Heart right ventricle (tissue), 16 donors: ENCODE measurements at regions not wholly inside any gene's neighbourhood (a gene's known extent, or its start where the extent isn't known, plus 50 kb on each side); places are given as distances from the start of the nearest gene placed in this dataset.
"Not testable (repeated sequence)": the region's sequence is repeated elsewhere in the genome, so short reads cannot be mapped to it uniquely, and the experiment has no call there.

ENCODE experiments used
- ATAC-seq, 8 donors: fragments of 200-7000 bp; cut with Tn5 transposase; one replicate each; pipeline ENCODE4 v1.9.1; 2020; ENCODE audit warnings: mild to moderate bottlenecking in 8 of 8, moderate library complexity in 8 of 8, moderate number of reproducible peaks in 1 of 8
- DNase-seq, 2 donors: peaks; one replicate each; pipeline ENCODE4 v3.0.0-alpha.2; 2020
- H3K27ac ChIP-seq, 10 donors: fragments of 200-600 bp; sonication (generic) in 2 of 10; one replicate each; pipeline versions ENCODE4 v1.5.0 to v1.8.0; 2020 to 2022; ENCODE audit warnings: mild to moderate bottlenecking in 3 of 10
- H3K27me3 ChIP-seq, 7 donors: fragments of 200-600 bp; one replicate each; pipeline ENCODE4 v1.8.0; 2021 to 2022; ENCODE audit warnings: mild to moderate bottlenecking in 2 of 7
- H3K36me3 ChIP-seq, 9 donors: fragments of 200-600 bp; sonication (generic) in 1 of 9; one replicate each; pipeline versions ENCODE4 v1.5.0 to v1.8.0; 2020 to 2022; ENCODE audit warnings: mild to moderate bottlenecking in 2 of 9
- H3K4me1 ChIP-seq, 9 donors: fragments of 200-600 bp; sonication (generic) in 1 of 9; one replicate each; pipeline versions ENCODE4 v1.5.0 to v1.8.0; 2020 to 2022; ENCODE audit warnings: mild to moderate bottlenecking in 4 of 9
- H3K4me3 ChIP-seq, 10 donors: fragments of 200-600 bp; sonication (generic) in 2 of 10; one replicate each; pipeline versions ENCODE4 v1.5.0 to v1.8.0; 2020 to 2022; ENCODE audit warnings: mild to moderate bottlenecking in 7 of 10, moderate library complexity in 2 of 10
- H3K9me3 ChIP-seq, 11 donors: fragments of 200-600 bp in 10 of 11; sonication (generic) in 2 of 11; one replicate each; pipeline versions ENCODE4 v1.5.0 to v1.8.0; 2013 to 2022; ENCODE audit warnings: mild to moderate bottlenecking in 2 of 11, control low read depth in 1 of 11, moderate library complexity in 1 of 11
- CTCF ChIP-seq, 9 donors: fragments of 200-600 bp; sonication (generic) in 2 of 9; IDR thresholded peaks; one replicate each; pipeline versions ENCODE4 v1.5.0 to v1.8.0; 2021 to 2022; ENCODE audit warnings: antibody characterized with exemption in 9 of 9, mild to moderate bottlenecking in 5 of 9, moderate library complexity in 1 of 9
- WGBS, 2 donors: extraction: QIAGEN DNeasy Blood & Tissue Kit; methylation state at CpG; one replicate each; pipeline ENCODE4 v1.1.7; 2013; ENCODE audit warnings: inconsistent platforms in 1 of 2; 5-methylcytosine and 5-hydroxymethylcytosine counted together
- intact Hi-C, 10 donors: fragments of 100-400 bp; cut with DNase I; formaldehyde crosslinking; loops; one replicate each; pipeline versions ENCODE4 v1.11.1 to v1.14.2; 2022
- donor health status: Arrhythmogenic right ventricular cardiomyopathy.
- donor health status: ischemic (EF 13 %, LVEDD 7.1; RV severe dilation, severe dysfunction).
- donor health status: healthy with polysubstance abuse.
- donor health status: DM: no; HTN: yes; CAD: no.
- donor health status: DM: no; HTN: no; CAD: no.
- donor health status: ischemic (EF 25% LVEDD 6.9; RV normal size, moderate dysfunction).
- donor health status: ischemic (EF 25% LVEDD 5.7; RV mildly dilated, moderate dysfunction).
- donor health status: healthy.
- donor health status: DM: yes; HTN: yes; CAD: no.
- donor health status: Ischemic cardiomyopathy.
- donor health status: ischemic (EF 35%, LVEDD 5.7; RV mildly dilated, moderate dysfunction).
- donor health status: nonischemic (EF 11% LVEDD 7.7; RV severe dilation, severe dysfunction).
- donor health status: DM: yes; HTN: yes; CAD: no.
- donor health status: PGD.
- donor health status: ischemic (EF 29% LVEDD 5.4; RV normal size, mild dysfunction).
- donor health status: nonischemic (EF 23%, LVEDD 6.1; RV moderate dilation, normal function).

- DNase-seq (no peak), ATAC-seq (no peak)
- Histone ChIP-seq H3K36me3 (no peaks in the 10 kb centered on the region), H3K4me3 (no peak overlapping the region), H3K27me3 (no peaks in the 10 kb centered on the region), H3K9me3 (peaks cover 0 to 23% (median 8%) of the 10 kb centered on the region in 11 donors), H3K4me1 (peaks cover 0 to 12% (median 0%) of the 10 kb centered on the region in 9 donors), H3K27ac (peak overlapping the region in 1 of 10 donors; percentile 3)
- TF ChIP-seq CTCF (IDR thresholded peaks at IDR 0.05), result no peak
- 43 to 48% methylated on average over 2 of the region's 2 CpGs for WGBS, 2 donors
- intact Hi-C loops, result no loop called here
These were observed 237.4 kb upstream of the PTGER4 start for GRCh38 chr5:40442346-40442745.

- ATAC-seq, result peak in 7 of 8 donors; percentile 18 to 86 (median 69)
- H3K27ac ChIP-seq, result peak overlapping the region in 3 of 10 donors; percentile 23 to 46 (median 25)
- intact Hi-C loops, result no loop called here
These were observed 238.0 kb upstream of the PTGER4 start for GRCh38 chr5:40441733-40442132.

GRCh38 chr5:40440746-40441145 is 239.0 kb upstream of the PTGER4 start:
- Histone ChIP-seq H3K4me3 (no peak overlapping the region), H3K4me1 (peaks cover 0 to 27% (median 0%) of the 10 kb centered on the region in 9 donors), H3K27ac (peak overlapping the region in 2 of 10 donors; percentile 23 to 46), H3K36me3 (no peaks in the 10 kb centered on the region), H3K9me3 (peaks cover 0 to 23% (median 8%) of the 10 kb centered on the region in 11 donors), H3K27me3 (no peaks in the 10 kb centered on the region)
- 88% methylated on average over 1 of the region's 1 CpG for WGBS, 2 donors
- TF ChIP-seq CTCF (IDR thresholded peaks at IDR 0.05), result no peak
- ATAC-seq (no peak), DNase-seq (no peak)
- intact Hi-C loops, result no loop called here

More at GRCh38 chr5:40441733-40442132, 238.0 kb upstream of the PTGER4 start:
- H3K4me1 ChIP-seq, result peaks cover 0 to 18% (median 0%) of the 10 kb centered on the region in 9 donors
- no peaks in the 10 kb centered on the region for H3K27me3 ChIP-seq
- H3K4me3 ChIP-seq, result no peak overlapping the region
- TF ChIP-seq CTCF (IDR thresholded peaks at IDR 0.05), result no peak
- DNase-seq, result peak in 1 of 2 donors; percentile 9
- H3K9me3 ChIP-seq, result peaks cover 0 to 23% (median 8%) of the 10 kb centered on the region in 11 donors
- WGBS, 2 donors, result 57 to 62% methylated on average over 4 of the region's 4 CpGs
- no peaks in the 10 kb centered on the region for H3K36me3 ChIP-seq

GRCh38 chr5:40439103-40439502 is 240.6 kb upstream of the PTGER4 start:
- ATAC-seq, result not testable (repeated sequence)
- intact Hi-C loops, result loop anchor here in 2 of 10 donors (10.0 kb wide), 2 partner anchors 176 to 246 kb away; no protein-coding TSS in a partner anchor

GRCh38 chr5:40438646-40439045 is 241.1 kb upstream of the PTGER4 start:
- intact Hi-C loops, result loop anchor here in 2 of 10 donors (10.0 kb wide), 2 partner anchors 176 to 246 kb away; no protein-coding TSS in a partner anchor
- not testable (repeated sequence) for DNase-seq

More at GRCh38 chr5:40439103-40439502, 240.6 kb upstream of the PTGER4 start:
- not testable (repeated sequence) for H3K27me3 ChIP-seq, H3K4me3 ChIP-seq, DNase-seq, H3K9me3 ChIP-seq, H3K36me3 ChIP-seq, H3K27ac ChIP-seq
- H3K4me1 ChIP-seq, result peaks cover 0 to 28% (median 0%) of the 10 kb centered on the region in 9 donors
- TF ChIP-seq CTCF (IDR thresholded peaks at IDR 0.05), result peak in 2 of 9 donors; percentile 13 to 17
- WGBS, 2 donors, result 90 to 92% methylated on average over 2 to 3 of the region's 3 CpGs

More at GRCh38 chr5:40438646-40439045, 241.1 kb upstream of the PTGER4 start:
- not testable (repeated sequence) for H3K27me3 ChIP-seq, H3K36me3 ChIP-seq, ATAC-seq, H3K4me3 ChIP-seq, H3K9me3 ChIP-seq, H3K27ac ChIP-seq
- peaks cover 0 to 28% (median 0%) of the 10 kb centered on the region in 9 donors for H3K4me1 ChIP-seq
- WGBS, 2 donors, result 81 to 97% methylated on average over 7 to 26 of the region's 26 CpGs
